ENCODE measurements at regions not wholly inside any gene's neighbourhood (a gene's known extent, or its start where the extent isn't known, plus 50 kb on each side); places are given as distances from the start of the nearest gene placed in this dataset.
"Not testable (repeated sequence)": the region's sequence is repeated elsewhere in the genome, so short reads cannot be mapped to it uniquely, and the experiment has no call there.

- DNase-seq (ENCODE audit: low read depth in 3 of 3, low spot score in 2 of 3) = no peak
Observed at GRCh38 chr4:133598779-133599178, 449.7 kb downstream of the PCDH10 start.

GRCh38 chr4:133597251-133597650 is 448.2 kb downstream of the PCDH10 start:
- no peak for DNase-seq (ENCODE audit: low read depth in 3 of 3, low spot score in 2 of 3)

- DNase-seq (ENCODE audit: low read depth in 3 of 3, low spot score in 2 of 3) = no peak
Observed at GRCh38 chr4:133596459-133596858, 447.4 kb downstream of the PCDH10 start.

DNA sequence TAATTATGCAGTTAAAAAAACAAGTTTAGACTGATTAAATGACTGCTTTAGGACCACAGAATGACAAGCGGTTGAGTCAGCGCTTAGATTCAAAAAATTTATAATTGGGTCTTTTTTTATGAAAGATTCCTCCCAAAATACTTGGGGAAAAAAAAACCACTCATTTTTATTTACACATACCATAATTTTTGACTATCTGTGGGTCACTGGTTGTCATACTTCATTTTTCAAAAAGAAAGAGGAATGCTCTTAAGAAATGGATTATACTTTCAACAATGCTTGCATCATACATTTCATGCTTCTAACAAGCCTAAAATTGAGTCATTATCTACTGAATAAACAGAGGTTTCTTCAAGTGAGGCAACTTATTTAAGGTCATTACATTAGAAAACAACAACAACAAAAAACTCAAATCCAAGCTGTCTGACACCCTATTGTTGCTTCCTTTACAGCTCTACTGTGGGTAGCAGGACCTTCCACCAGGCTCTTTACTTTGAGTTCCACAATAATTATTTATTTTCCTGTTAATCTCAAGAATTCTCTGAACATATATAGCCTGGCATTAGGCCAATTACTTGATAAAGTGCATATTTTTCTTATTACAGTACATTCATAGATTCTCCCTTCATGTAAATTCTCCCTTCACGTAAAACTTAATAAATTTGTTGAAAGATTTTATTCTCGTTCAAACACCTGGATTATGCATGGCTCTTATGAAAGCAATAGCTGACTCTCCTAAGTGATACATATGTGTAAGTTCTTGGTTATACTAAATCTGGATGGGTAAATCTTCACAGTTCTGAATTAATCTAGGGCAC is 445.5 kb downstream of the PCDH10 start:
- DNase-seq (ENCODE audit: low read depth in 3 of 3, low spot score in 2 of 3) = no peak

GRCh38 chr4:133593764-133594163 is 444.7 kb downstream of the PCDH10 start:
- DNase-seq (ENCODE audit: low read depth in 3 of 3, low spot score in 2 of 3) = no peak

DNA sequence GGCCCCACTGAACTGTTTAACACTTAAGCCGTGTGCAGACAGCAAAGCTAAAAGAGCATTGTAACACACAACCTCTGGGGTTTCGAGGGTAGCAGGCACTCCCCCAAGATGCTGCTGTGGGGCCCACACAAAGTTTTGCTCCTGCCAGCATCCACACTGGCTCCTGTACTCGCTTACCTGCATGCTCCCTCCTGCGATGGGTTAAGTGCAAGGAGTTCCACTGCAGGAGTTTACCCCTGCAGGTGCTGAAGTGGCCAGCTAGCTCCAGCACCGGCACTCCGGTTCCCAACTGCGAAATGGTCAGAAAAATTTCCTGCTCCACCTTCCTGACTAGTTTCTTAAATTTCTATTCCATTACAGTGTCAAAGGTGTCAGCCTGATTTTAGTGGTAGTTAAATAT is 443.5 kb downstream of the PCDH10 start:
- no peak for DNase-seq (ENCODE audit: low read depth in 3 of 3, low spot score in 2 of 3)

GRCh38 chr4:133592106-133592505 is 443.0 kb downstream of the PCDH10 start:
- no peak for DNase-seq (ENCODE audit: low read depth in 3 of 3, low spot score in 2 of 3)

DNA sequence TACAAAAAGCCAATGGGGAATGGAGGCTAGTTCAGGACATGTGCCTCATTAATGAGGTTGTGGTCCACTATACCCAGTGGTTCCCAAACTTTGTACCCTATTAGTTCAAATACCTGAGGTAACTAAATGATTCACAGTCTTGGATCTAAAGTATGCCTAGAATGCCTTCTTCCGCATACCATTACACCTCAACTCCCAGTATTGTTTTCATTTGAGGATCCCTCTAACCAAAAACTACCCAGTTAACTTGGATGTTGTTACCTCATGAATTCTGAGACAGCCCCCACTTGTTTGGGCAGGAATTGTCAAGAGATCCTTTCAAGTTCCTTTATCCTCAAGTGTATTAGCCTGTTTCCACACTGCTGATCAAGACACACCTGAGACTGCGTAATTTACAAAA is 439.2 kb downstream of the PCDH10 start:
- DNase-seq (ENCODE audit: low read depth in 3 of 3, low spot score in 2 of 3) = no peak

DNA sequence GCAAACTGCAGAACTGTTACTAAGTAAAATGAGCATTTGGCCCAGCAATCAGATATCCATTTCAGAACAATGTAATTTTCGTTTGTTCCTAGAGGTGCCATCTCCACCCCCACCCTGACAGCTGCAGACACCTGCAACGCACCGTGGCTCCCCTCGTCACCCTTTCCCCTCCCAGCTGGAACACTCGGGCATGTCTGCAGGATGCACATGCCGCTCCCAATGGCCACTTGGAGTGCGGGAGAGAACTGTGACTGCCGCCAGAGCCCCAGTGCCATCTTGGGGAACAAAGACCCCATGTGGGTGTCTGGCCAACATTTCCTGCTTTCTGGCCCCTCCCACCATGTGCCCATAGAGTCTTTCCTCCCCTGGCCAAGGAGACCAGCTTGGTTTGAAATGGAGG is 436.2 kb downstream of the PCDH10 start:
- DNase-seq (ENCODE audit: low read depth in 3 of 3, low spot score in 2 of 3) = no peak

DNA sequence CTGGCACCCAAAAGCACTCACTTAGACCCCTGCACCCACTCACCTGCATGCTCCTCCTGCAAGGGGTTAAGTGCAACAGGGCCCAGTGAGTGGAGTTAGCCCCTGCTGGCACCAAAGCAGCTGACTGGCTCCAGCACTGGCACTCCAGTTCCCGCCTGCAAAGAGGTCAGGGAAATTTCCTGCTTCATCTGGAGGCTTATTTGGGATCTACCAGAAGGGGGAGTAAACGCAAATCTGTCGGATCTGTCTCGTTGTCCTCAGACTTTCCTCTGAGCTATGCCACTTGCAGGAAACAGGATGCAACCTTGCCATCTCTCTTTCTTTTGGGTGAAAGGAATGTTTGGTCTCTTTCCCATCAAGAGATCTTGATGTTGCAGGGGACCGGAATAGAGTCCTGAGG is 435.6 kb downstream of the PCDH10 start:
- DNase-seq (ENCODE audit: low read depth in 3 of 3, low spot score in 2 of 3) = no peak

DNA sequence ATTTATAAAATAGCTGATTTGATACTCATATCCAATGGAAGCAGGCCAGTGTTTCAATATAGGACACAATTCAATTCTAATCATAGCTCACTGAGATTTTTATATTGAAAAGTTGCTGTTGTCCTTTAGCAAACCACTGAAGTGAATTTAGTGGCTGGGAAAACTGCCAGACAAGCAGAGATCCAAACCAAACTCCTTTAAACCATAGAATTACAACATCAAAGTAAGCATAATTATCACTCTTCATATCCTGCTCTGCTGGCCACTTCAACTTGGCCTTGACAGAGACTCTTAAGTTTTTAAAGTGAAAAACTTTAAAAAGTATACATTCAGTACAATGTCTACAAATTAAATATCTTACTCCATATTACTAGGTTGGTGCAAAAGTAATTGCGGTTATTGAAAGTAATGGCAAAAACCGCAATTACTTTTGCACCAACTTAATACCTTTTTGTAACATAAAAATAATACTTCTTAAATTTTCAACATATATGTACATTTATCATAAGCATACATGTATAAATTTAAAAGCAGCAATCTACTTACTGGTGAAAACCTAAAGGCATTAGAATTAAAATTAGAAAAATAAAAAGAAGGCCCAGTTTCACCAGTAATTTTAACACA is 433.0 kb downstream of the PCDH10 start:
- DNase-seq (ENCODE audit: low read depth in 3 of 3, low spot score in 2 of 3) = no peak

- DNase-seq (ENCODE audit: low read depth in 3 of 3, low spot score in 2 of 3) = no peak
Observed at GRCh38 chr4:133574248-133574647, 425.2 kb downstream of the PCDH10 start.

DNA sequence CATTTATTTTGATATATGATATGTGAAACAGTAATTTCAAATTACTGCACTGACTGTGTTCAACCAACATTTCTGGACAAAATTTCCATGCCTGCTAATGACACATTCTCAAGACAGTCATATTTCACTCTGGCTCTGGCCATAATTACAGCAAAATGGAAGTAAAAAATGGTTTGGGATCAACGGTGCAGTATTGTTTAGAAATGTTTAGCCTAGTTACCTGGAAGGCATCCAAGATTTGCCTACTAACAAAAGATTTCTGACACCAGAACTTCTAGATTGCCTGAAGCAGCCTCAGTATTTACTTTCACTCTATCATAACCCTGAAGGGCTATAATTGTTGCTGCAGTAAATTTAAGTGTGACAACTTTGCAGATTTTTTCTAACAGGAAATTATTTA is 416.3 kb downstream of the PCDH10 start:
- peak; percentile 33 to 34 (median 33) for DNase-seq (ENCODE audit: low read depth in 3 of 3, low spot score in 2 of 3)

- no peak for DNase-seq (ENCODE audit: low read depth in 3 of 3, low spot score in 2 of 3)
Observed at GRCh38 chr4:133559987-133560386, 410.9 kb downstream of the PCDH10 start.

DNA sequence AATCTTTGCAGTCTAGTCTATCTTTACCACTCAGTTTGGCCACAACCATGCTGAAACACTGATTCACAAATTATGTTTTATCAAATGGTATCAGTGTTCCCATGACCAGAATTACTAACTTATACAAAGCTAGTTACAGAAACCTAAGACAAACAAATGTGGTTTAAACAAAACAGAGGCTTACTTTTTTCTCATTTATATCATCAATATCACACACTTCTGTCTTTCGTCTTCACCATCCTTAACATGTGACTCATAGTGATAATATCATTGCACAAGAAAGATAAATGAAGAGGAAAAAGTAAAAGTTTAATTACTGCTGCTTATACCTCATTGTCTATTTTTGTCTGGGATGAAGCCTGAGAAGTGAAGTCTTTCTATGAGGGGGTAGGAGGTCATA is 406.6 kb downstream of the PCDH10 start:
- no peak for DNase-seq (ENCODE audit: low read depth in 3 of 3, low spot score in 2 of 3)

DNA sequence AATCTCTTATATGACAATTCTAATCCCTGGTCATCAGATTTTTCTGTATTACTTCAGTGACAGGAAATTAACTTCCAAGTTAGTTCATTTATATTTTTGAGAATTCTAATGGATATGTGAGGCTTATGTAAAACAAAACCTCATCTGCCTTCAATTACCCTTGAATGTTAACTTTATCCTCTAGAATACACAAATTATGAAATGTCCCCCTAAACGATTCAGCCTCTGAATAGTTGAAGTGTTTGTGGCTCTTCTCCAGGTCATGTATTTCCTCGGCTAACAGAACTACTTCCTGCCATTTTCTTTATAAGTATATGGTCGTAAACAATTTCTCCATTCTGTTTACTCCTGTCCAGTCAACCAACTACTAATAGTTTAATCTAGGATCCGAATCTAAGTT is 401.3 kb downstream of the PCDH10 start:
- DNase-seq (ENCODE audit: low read depth in 3 of 3, low spot score in 2 of 3) = no peak

- DNase-seq (ENCODE audit: low read depth in 3 of 3, low spot score in 2 of 3) = no peak
Observed at GRCh38 chr4:133544097-133544496, 395.0 kb downstream of the PCDH10 start.

DNA sequence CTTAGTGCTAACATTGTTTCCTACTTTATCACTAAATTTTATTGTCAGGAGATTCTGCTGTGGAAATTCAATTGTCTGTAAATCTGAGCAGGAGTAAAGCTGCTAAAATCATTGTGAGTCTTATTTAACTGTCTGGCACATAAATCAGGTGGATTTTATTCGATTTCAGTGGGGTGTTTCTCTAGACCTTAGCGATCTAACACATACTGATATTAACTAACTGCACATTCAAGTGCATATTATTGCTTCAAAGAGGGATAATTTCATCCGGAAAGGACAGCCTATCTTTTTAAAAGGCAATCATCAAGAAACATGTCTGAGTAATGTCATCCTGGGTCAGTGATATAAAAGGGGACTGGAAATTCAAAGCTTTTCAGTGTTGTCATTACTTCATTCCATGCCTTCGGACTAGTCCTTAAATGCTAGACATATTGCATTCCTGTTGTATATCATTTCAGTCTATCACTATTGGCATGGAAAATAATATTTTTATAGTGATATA is 388.7 kb downstream of the PCDH10 start:
- no peak for DNase-seq (ENCODE audit: low read depth in 3 of 3, low spot score in 2 of 3)

DNA sequence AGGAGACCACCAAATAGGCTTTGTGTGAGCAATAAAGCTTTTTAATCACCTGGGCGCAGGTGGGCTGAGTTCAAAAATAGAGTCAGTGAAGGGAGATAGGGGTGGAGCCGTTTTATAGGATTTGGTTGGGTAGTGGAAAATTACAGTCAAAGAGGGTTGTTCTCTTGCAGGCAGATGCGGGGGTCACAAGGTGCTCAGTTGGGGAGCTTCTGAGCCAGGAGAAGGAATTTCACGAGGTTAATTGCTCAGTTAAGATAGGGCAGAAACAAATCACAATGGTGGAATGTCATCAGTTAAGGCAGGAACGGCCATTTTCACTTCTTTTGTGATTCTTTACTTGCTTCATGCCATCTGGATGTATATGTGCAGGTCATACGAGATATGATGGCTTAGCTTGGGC is 385.1 kb downstream of the PCDH10 start:
- DNase-seq (ENCODE audit: low read depth in 3 of 3, low spot score in 2 of 3) = not testable (repeated sequence)

- no peak for DNase-seq (ENCODE audit: low read depth in 3 of 3, low spot score in 2 of 3)
Observed at GRCh38 chr4:133524369-133524768, 375.3 kb downstream of the PCDH10 start.

GRCh38 chr4:133513901-133514300 is 364.8 kb downstream of the PCDH10 start:
- no peak for DNase-seq (ENCODE audit: low read depth in 3 of 3, low spot score in 2 of 3)

GRCh38 chr4:133498149-133498548 is 349.1 kb downstream of the PCDH10 start:
- no peak for DNase-seq (ENCODE audit: low read depth in 3 of 3, low spot score in 2 of 3)

All from right renal cortex interstitium (tissue), 3 donors.